ENCODE measurements at regions not wholly inside any gene's neighbourhood (a gene's known extent, or its start where the extent isn't known, plus 50 kb on each side); places are given as distances from the start of the nearest gene placed in this dataset.

- H3K4me1 Mint-ChIP-seq (ENCODE audit: low read depth, unreplicated experiment): no peaks in the 10 kb centered on the region
- no peak overlapping the region for H3K27ac Mint-ChIP-seq (ENCODE audit: unreplicated experiment)
- DNase-seq: no peak
Measured at GRCh38 chr2:106293271-106293783, 99.2 kb upstream of the UXS1 start.

GRCh38 chr2:106292627-106293026, 98.5 kb upstream of the UXS1 start:
- no peak for TF ChIP-seq CTCF (IDR thresholded peaks at IDR 0.05; ENCODE audit: partially characterized antibody, unreplicated experiment)
- Mint-ChIP-seq H3K36me3 (ENCODE audit: unreplicated experiment) (no peaks in the 10 kb centered on the region), H3K4me1 (ENCODE audit: low read depth, unreplicated experiment) (no peaks in the 10 kb centered on the region), H3K9me3 (ENCODE audit: unreplicated experiment) (peaks cover 2% of the 10 kb centered on the region), H3K4me3 (ENCODE audit: unreplicated experiment) (no peak overlapping the region), H3K27ac (ENCODE audit: unreplicated experiment) (no peak overlapping the region), H3K27me3 (ENCODE audit: unreplicated experiment) (no peaks in the 10 kb centered on the region)
- DNase-seq: no peak

More at GRCh38 chr2:106293271-106293783, 99.2 kb upstream of the UXS1 start:
- no peak for TF ChIP-seq CTCF (IDR thresholded peaks at IDR 0.05; ENCODE audit: partially characterized antibody, unreplicated experiment)
- Mint-ChIP-seq H3K4me3 (ENCODE audit: unreplicated experiment) (no peak overlapping the region), H3K9me3 (ENCODE audit: unreplicated experiment) (peaks cover 5% of the 10 kb centered on the region), H3K27me3 (ENCODE audit: unreplicated experiment) (no peaks in the 10 kb centered on the region), H3K36me3 (ENCODE audit: unreplicated experiment) (no peaks in the 10 kb centered on the region)

GRCh38 chr2:106288873-106289272, 94.8 kb upstream of the UXS1 start:
- H3K27me3 Mint-ChIP-seq (ENCODE audit: unreplicated experiment): no peaks in the 10 kb centered on the region
- DNase-seq: no peak
- no peaks in the 10 kb centered on the region for H3K4me1 Mint-ChIP-seq (ENCODE audit: low read depth, unreplicated experiment)
- H3K9me3 Mint-ChIP-seq (ENCODE audit: unreplicated experiment): peaks cover 3% of the 10 kb centered on the region
- no peaks in the 10 kb centered on the region for H3K36me3 Mint-ChIP-seq (ENCODE audit: unreplicated experiment)
- no peak overlapping the region for H3K27ac Mint-ChIP-seq (ENCODE audit: unreplicated experiment)
- H3K4me3 Mint-ChIP-seq (ENCODE audit: unreplicated experiment): no peak overlapping the region
- TF ChIP-seq CTCF (IDR thresholded peaks at IDR 0.05; ENCODE audit: partially characterized antibody, unreplicated experiment): no peak

GRCh38 chr2:106285237-106285829, 91.2 kb upstream of the UXS1 start:
- H3K36me3 Mint-ChIP-seq (ENCODE audit: unreplicated experiment): no peaks in the 10 kb centered on the region
- no peak overlapping the region for H3K4me3 Mint-ChIP-seq (ENCODE audit: unreplicated experiment)
- H3K4me1 Mint-ChIP-seq (ENCODE audit: low read depth, unreplicated experiment): peaks cover 4% of the 10 kb centered on the region
- no peaks in the 10 kb centered on the region for H3K27me3 Mint-ChIP-seq (ENCODE audit: unreplicated experiment)
- no peak for DNase-seq
- no peak for TF ChIP-seq CTCF (IDR thresholded peaks at IDR 0.05; ENCODE audit: partially characterized antibody, unreplicated experiment)
- H3K9me3 Mint-ChIP-seq (ENCODE audit: unreplicated experiment): peaks cover 3% of the 10 kb centered on the region
- no peak overlapping the region for H3K27ac Mint-ChIP-seq (ENCODE audit: unreplicated experiment)

- no peaks in the 10 kb centered on the region for H3K36me3 Mint-ChIP-seq (ENCODE audit: unreplicated experiment)
- TF ChIP-seq CTCF (IDR thresholded peaks at IDR 0.05; ENCODE audit: partially characterized antibody, unreplicated experiment): no peak
- peaks cover 3% of the 10 kb centered on the region for H3K9me3 Mint-ChIP-seq (ENCODE audit: unreplicated experiment)
- H3K4me3 Mint-ChIP-seq (ENCODE audit: unreplicated experiment): no peak overlapping the region
- DNase-seq: no peak
- H3K27ac Mint-ChIP-seq (ENCODE audit: unreplicated experiment): no peak overlapping the region
- H3K4me1 Mint-ChIP-seq (ENCODE audit: low read depth, unreplicated experiment): peaks cover 4% of the 10 kb centered on the region
- no peaks in the 10 kb centered on the region for H3K27me3 Mint-ChIP-seq (ENCODE audit: unreplicated experiment)
Measured at GRCh38 chr2:106284691-106285202, 90.6 kb upstream of the UXS1 start.
